Superior temporal gyrus (tissue), 1 donor: ENCODE measurements at regions not wholly inside any gene's neighbourhood (a gene's known extent, or its start where the extent isn't known, plus 50 kb on each side); places are given as distances from the start of the nearest gene placed in this dataset.
"Not testable (repeated sequence)": the region's sequence is repeated elsewhere in the genome, so short reads cannot be mapped to it uniquely, and the experiment has no call there.

ENCODE experiments used
- DNase-seq: peaks from one replicate; pipeline ENCODE4 v3.0.0-alpha.2; 2016; ENCODE audit errors: extremely low spot score

DNA sequence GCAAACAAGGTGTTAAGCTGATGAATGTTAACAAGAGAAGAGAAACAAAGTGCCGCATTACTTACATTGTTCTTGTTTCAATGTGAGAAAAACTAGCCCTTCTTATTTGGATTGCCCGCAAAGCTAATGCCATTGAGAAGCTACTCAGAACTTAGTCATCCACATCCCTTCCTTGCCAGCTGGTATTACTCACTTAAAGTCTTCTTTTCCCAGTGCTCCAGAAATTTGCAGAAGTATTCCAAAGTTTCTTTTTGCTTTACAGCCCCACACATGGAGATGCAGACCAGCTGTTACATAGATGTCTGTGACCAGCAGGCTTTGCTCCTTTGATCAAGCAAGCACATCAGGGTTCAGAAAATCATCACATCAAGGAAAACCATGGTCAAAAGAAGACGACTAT, 529.0 kb downstream of the TBC1D32 start:
- DNase-seq = no peak

DNA sequence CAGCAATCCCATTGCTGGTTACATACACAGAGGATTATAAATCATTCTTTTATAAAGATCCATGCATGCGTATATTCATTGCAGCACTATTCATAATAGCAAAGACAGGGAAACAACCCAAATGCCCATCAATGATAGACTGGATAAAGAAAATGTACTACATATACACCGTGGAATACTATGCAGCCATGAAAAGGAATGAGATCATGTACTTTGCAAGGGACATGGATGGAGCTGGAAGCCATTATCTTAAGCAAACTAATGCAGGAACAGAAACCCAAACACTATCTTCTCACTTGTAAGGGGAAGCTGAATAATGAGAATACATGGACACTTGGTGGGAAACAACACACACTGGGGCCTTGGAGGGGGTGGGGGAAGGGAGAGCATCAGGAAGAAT, 529.7 kb downstream of the TBC1D32 start:
- DNase-seq = no peak

DNA sequence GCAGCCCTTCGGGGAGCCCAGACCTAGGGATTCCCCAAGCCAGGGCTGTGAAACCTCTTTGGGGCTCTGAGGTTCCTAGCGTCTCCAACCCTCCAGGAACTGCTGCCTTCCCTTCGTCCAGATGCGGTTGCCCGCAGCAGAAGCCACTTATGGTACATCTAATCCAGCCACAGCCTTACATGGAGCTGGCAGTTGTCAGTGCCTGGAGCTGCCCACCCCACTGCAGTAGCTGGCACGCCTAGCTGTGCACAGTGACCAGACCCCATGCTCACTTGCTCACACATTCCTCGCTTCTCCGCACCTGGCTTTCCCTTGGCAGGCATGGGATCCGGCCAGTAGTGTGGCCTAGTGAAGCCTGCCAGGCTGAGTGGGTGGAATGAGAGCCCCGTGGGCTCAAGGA, 547.6 kb downstream of the TBC1D32 start:
- no peak for DNase-seq

DNA sequence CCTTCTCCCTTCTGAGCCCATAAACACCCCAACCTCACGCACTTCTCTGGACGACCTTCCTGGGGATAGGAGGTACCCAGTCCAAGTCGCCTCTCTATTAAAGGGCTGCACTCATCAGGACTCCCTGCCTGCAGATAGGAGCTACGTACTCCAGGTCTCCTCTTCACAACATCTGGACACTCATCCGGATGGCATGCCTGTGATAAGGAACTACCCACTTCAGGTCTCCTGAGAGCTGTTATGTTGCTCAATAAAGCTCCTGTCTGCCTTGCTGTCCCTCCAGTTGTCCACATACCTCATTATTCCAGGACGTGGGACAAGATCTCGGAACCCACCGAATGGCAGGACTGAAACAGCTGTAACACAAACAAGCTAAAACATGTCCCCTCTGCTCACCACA, 548.0 kb downstream of the TBC1D32 start:
- DNase-seq = no peak

DNA sequence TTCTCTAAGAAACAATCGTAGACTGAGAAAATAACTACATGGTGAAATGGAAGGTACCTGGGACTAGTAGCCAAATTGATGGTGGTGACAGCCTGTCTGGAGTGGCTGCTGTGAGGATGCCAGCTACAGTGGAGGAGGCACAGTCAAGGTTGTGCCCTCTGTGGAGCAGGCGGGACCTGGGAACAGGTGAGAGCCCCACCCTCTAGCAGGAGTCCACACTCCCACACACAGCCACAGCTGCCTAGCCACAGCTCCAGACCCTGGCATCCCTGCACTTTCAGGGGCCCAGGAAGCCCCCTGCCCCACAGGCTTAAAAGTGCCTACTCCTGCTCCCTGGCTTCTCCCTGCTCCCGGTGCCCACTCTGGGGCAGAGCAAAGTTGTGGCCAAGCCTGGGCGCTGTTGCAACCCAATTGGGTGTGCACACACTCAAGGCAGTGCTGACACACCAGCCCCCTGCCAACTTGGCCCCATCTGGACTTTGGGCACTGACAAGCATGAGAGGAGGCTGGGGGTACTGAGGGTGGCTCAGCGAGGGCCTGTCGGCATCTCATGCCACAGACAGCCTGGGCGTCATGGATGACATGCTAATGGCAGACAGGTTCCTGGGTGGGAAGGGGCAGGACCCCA, 548.7 kb downstream of the TBC1D32 start:
- DNase-seq = no peak

DNA sequence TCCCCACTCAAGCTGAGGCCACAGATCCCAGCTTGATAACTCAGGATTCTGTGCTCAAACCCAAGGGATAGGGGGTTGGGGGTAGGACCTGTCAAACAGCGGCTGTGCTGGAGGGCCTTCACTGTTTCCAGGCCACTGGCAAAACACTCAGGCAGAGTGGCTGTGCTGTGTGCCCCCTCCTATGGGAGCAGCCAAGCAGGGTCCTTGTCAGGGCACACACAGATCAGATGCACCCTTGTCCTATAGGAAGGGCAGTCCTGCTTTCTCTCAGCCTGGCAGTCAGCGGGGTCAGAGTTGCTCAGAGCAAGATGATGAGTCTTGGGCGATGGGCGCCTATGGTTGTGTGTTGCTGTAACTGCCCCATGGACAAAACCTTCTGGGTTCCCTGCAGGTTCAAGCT, 554.8 kb downstream of the TBC1D32 start:
- no peak for DNase-seq

DNA sequence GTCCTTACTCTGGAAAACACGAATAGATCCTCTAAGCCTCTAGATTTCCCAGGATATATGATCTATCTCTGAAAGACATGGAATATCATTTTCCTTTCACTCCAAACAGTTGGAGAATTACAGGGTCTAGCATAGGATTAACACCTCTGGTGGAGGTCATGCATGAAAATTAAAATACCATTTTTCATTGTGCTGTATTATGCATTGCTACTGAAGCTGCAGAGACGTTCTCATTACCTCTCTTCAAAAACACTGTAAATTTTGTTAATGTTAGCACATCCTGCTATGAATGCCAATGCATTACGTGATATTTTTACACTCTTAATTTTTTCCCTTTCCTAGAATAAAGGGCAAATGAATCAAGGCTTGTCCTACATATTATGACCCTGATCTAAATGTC, 558.6 kb downstream of the TBC1D32 start:
- DNase-seq = no peak

DNA sequence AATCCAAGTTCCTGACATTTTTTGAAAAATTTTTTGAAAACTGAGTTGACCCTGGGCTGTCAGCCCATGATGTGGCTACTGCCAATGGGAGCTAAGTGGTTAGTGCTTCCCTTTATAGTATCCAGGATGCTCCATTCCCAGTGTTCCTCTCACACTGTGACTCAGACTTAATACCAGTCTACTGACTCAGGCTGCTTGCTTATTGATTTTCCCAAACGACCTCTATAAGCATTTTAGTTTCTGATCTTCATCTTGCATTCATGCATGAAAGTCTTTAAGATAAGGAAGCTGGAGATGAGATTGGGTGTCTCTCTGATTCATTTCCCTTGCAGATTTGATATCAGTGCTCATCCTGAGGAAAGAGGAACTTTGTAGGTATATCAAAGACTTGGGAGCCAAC, 560.0 kb downstream of the TBC1D32 start:
- no peak for DNase-seq

DNA sequence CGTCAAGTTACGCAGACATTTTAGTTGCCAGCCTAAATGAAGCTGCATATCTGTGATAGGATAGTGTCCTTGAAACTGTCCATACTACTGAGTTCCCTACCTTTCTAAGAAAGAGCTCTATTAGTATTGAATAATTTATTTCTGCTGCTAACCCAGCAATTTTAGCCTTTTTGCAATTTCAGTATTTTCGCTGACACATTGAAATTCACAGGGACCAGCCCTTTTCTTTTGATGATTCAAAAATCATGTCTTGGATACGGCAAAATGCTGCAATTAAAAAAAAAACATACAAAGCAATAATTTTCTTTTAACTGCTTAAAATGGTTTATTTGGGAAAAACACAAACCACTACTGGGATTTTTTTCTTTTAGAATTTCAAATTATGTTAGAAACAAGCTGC, 563.3 kb downstream of the TBC1D32 start:
- DNase-seq = no peak

DNA sequence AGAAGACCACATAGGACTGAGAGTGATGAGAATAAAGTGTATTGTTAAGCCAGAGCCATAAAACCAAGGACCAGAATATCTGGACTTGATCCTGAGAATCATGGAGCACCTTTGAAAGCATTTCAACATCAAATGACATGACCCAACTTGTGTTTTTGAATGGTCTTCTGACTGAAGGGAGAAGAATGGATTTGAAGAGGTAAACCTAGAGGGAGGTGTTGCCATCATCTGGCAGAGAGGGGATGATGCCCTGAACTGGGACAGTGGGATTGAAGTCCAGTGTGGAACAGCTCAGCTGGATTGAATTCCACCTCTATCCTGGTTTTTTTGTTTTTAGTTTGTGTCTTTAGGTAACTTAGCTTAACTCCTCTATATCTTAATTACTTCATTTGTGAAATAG, 570.0 kb downstream of the TBC1D32 start:
- DNase-seq = no peak

DNA sequence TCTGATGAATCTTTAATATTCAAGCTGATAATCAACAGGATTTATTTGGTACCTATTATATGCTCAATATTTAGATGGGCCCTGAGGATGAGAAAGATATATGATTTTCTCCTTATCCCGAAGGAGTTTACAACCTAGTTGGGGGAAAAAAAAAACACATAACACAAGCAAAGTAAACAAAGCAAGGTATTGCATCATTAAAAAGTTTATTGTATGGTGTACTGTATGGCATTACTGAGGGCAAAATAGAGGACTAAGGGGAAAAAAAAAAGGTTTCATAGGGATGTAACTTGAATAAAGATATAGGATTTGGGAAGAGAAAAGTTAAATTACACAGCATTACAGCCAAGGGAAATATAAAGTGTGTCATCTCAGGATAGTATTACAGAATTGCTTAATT, 574.7 kb downstream of the TBC1D32 start:
- DNase-seq = no peak

DNA sequence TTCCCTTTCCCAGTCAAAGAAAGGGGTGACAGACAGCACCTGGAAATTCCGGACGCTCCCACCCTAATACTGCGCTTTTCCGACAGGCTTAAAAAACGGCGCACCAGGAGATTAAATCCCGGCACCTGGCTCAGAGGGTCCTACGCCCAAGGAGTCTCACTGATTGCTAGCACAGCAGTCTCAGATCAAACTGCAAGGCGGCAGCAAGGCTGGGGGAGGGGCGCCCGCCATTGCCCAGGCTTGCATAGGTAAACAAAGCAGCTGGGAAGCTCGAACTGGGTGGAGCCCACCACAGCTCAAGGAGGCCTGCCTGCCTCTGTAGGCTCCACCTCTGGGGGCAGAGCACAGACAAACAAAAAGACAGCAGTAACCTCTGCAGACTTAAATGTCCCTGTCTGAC, 585.7 kb downstream of the TBC1D32 start:
- DNase-seq = not testable (repeated sequence)

DNA sequence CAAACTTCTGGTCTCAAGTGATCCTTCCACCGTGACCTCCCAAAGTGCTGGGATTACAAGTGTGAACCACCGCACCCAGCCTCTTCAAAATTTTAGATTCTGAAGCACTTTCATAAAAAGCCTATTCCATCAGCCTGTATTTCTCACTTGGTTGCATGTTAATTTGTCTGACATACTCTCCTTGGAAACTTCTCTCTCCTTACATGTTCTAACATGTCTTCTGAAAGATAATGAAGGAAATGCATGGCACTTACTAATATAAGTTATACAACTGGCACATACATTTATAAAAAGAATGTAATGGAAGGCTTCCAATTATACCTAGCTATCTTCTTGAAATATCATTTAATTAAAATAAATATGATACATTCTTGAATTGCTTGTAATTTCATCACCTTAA, 597.5 kb downstream of the TBC1D32 start:
- no peak for DNase-seq

DNA sequence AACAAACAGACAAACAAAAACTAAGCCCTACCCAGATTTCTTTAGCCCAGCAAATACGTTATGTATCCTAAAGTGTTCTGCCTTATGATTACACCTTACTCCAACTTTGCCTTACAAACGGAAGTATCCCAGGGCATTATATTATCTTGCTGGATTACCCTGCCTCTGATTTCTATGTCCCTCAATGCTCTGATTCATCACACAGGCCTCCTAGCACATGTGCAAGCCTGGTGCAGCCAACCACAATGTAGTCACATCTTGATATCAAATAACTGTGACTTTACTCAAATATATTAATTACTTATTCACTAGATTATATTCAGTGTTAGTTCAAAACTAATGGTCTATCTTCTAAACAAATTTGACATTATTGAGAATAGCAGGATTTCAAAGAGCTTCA, 598.6 kb downstream of the TBC1D32 start:
- DNase-seq = no peak

DNA sequence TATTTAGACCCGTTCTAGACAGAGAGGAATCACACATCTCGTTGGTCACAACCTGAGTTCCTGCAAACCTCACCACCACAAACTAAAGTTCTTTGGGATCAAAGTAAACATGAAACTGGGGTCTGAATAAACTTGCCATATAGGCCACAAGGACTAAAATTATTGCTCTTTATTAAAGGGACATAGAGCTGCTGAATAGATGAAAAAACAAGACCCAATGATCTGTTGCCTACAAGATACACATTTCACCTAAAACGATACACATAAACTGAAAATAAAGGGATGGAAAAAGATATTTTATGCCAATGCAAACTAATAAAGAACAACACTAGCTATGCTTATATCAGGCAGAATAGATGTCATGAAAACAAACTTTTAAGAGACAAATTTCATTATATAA, 623.0 kb downstream of the TBC1D32 start:
- DNase-seq = no peak

DNA sequence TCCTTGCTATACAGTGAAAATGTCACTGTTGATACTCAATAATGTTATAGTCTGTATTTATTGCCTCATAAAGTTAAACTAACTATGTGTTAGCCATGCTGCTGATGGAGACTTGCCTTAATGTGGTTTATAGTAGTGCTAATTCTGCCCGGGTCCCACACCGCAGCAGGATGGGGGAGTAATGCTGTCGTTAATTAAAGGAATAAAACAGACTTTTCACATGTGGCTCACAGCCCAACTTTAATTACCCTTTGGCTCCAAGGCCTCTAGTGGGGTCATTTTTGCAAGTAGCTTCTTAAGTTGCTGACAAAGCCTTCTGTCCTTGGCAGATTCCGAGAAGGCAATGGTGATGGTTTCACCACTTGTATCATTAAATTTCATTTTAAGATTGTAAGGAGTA, 634.3 kb downstream of the TBC1D32 start:
- no peak for DNase-seq

DNA sequence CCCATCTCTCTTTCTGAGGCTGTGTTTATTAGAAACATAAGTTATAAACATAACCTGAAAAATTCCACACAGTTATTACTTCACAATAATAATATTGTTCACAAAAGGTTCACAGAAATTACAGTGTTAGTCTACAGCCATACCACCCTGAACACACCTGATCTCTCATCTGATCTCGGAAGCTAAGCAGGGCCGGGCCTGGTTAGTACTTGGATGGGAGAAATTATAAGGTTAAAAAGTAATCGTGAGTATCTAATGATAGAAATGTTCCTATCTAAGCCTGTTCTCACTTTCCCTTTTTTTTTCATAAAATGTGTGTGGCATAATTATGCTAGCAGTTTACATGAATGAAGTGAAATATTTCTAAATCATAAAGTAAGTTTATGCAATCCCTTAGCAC, 647.8 kb downstream of the TBC1D32 start:
- no peak for DNase-seq

DNA sequence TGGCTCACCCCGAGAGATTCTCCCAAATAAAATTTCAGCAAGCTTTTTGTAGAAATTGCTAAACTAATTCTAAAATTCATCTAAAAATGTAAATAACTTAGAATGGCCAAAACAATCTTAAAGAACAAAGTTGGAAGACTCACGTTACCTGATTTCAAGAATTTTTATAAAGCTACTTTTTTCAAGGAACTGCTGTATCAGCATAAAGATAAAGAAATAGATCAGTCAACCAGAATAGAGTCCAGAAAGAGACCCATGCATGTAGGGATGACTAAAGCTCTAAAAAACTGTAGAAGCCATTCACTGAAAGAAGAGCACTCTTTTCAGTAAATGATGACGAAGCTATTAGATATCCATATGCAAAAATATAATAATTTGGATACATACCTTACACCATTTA, 652.1 kb downstream of the TBC1D32 start:
- no peak for DNase-seq

DNA sequence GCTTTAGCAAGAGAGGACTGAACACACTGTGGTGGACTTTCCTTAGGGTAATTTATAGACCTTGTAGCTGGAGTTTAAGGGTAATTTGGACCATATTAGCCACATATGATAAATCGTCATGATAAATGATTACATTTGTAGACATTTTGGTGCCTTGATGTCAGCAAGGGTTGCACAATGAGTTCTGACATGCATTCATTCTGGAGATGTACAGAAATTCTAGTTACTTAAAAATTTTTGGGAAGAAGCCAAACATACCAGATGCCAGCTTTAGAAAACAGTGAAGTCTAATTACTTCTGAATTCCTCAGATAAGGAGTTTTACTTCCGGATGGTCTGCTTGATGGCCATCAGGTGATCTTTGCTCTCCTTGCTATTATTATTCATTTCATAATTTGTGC, 653.1 kb downstream of the TBC1D32 start:
- DNase-seq = no peak

DNA sequence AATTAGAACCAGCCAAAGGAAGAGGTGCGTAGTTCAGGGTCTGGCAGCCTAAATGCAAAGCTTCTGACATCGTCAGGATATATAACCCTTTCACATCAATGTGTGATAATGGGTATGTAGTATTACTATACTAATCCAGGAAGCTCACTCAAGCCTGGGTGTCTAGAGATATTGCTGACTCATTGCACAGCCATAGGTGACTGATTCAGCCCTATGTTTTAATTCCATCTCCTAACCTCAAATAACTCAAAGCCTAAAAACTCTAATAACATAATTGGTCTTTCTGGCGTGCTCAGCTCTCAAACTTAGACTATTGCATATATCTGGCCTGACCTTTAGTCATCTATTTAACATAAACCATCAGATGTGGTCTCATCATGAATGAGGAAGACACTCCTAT, 658.4 kb downstream of the TBC1D32 start:
- DNase-seq = no peak

DNA sequence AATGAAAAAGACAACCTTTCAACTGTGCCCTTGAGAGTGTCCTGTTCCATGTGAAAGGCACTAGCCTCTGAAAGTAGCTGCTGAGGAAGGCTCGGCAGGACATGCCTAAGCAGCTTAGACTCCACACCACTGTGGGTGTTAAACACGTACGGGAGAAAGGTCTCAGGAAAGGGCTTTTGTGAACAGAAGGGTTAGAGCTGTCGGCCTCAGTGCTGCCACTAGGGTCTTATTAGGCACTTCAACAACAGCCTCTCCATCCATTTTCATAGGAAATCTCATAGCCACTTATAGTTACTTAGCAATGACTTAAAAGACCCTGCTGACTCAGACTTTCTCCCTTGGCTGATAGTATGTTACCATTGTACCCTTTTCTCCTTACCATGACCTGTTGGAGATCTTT, 662.8 kb downstream of the TBC1D32 start:
- no peak for DNase-seq

DNA sequence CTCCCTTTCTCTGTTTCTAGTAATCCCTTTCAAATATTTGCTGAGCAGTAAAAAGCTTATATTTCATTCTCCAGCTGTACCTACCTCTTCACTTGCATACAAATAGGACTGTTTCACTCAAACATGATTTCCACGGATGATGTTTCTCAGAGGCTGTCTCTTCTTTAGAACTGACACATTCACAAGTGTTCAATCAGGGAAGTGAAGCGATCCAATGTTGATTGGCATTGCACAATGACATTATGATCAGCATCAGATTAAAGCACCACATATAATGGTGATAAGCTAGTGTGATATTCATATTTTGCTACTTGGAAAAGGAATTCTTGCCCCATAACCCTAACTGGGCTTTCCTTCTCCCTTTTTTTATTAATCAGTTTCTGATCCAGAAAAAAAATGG, 681.8 kb downstream of the TBC1D32 start:
- no peak for DNase-seq

DNA sequence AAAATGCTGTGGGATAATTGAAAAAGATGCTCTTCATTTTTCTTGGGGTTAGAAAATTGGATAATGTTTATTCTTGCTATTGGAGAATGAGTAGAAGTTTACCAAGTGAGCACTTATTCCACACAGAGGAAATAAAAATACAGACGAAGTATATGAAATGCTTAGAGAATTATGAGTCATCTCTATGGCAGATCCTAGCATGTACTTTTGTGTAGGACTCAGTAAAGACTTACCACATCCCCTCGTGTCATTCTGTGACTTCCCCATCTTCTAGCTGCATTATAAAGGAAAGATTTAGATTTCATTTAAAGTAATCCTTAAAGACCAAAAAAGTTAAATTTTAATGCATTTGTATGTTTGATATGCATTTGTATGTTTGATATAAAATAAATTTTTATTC, 685.6 kb downstream of the TBC1D32 start:
- DNase-seq = no peak

DNA sequence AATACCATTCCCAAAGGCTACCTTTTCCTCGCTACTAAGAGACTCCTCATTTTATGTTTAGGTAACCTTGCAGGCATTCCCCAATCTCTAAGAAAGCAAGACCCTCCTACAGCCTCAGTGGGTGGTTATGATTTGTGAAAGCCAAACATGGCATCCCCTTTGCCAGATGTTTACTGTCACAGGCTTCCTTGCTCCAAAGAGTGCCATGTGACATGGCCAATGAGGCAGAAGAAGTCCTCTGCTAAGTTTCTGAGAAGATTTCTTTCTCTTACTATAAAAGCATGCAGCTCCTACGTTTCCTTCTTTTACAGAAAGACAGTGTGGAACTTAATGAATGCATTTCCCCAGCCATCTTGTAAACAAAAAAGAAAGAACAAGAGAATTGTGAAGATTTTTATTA, 688.2 kb downstream of the TBC1D32 start:
- no peak for DNase-seq

DNA sequence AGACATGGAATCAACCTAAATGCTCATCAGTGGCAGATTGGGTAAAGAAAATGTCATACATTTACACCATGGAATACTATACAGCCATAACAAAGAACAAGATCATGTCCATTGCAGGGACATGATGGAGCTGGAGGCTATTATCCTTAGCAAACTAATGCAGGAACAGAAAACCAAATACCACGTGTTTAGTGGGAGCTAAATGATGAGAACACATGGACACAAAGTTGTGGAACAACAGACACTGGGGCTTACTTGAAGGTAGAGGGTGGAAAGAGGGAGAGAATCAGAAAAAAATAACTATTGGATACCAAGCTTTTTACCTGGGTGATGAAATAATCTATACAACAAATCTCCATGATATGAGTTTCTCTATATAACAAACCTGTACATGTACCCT, 701.3 kb downstream of the TBC1D32 start:
- DNase-seq = no peak
